ENCODE measurements at regions not wholly inside any gene's neighbourhood (a gene's known extent, or its start where the extent isn't known, plus 50 kb on each side); places are given as distances from the start of the nearest gene placed in this dataset.

DNA sequence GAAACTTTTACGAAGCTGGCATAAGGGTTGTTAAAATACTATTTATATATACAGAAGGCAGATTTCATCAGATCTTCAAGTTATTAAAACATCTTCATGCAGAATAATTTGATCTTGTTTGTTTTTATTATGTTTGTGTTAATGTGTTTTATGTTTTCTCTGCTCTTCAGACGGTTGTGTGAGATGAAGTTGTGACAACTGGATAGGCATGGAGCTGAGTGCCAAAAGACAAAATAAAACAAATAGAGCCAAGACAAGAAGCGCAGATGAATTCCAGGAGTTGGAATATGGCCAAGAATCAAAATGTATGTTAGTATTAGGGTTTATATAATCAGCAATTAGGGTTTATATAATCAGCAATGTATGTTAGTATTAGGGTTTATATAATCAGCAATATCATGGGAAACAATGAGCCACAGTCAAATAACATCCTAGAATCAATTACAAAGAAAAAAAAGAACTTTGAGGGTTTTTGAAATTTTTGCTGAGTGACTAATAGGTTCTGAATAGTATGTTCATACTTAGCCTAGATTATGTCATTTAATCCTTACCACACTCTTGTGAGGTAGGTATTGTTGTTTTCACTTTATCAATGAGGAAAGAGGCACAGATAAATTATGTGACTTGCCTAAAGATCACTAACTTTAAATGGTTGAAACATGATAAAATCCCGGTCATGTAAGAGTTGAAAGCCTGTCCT is 488.0 kb upstream of the STEAP1 start:
- H3K27me3 ChIP-seq: no peaks in the 10 kb centered on the region
- H3K4me1 ChIP-seq (replicated peaks in 1 of 2): no peaks in the 10 kb centered on the region
- H3K4me3 ChIP-seq: no peak overlapping the region
- no peak for TF ChIP-seq CTCF (IDR thresholded peaks at IDR 0.05)
- no peaks in the 10 kb centered on the region for H3K36me3 ChIP-seq (replicated peaks in 1 of 2)
- DNase-seq: no peak
- H3K27ac ChIP-seq: no peak overlapping the region
- WGBS, 4 donors: 72 to 76% (median 73%) methylated on average over 4 of the region's 4 CpGs
- H3K9me3 ChIP-seq (replicated peaks in 1 of 3): no peaks in the 10 kb centered on the region
- intact Hi-C loops (cut with DNase I): no loop called here

DNA sequence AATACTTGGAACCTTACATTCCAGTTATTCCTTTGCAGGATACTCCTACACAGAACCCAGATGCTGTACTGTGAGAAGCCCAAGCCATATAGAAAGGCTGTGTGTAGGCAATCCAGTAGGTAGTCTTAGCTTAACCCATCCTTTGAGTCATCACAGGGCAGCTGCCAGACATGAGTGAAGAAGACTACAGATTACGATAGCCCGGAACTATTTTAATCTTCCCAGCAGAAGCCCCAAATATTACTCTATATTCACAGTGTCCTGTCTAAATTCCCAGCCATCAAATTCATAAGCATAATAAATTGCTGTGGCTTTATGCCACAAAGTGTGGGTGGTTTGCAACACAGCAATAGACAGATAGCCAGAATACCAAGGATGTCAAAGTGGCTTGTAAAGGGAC is 474.1 kb upstream of the STEAP1 start:
- intact Hi-C loops (cut with DNase I): no loop called here
- Histone ChIP-seq H3K27ac (no peak overlapping the region), H3K4me1 (replicated peaks in 1 of 2) (no peaks in the 10 kb centered on the region), H3K27me3 (no peaks in the 10 kb centered on the region), H3K4me3 (no peak overlapping the region), H3K9me3 (replicated peaks in 1 of 3) (no peaks in the 10 kb centered on the region), H3K36me3 (replicated peaks in 1 of 2) (no peaks in the 10 kb centered on the region)
- 64 to 74% (median 72%) methylated on average over 2 of the region's 2 CpGs for WGBS, 4 donors
- DNase-seq: no peak
- no peak for TF ChIP-seq POLR2A (IDR thresholded peaks at IDR 0.05)
- TF ChIP-seq CTCF (IDR thresholded peaks at IDR 0.05): no peak

GRCh38 chr7:89681448-89681847 is 472.8 kb upstream of the STEAP1 start:
- WGBS, 4 donors: 20 to 37% (median 32%) methylated on average over 1 of the region's 1 CpG
- TF ChIP-seq POLR2A (IDR thresholded peaks at IDR 0.05) (no peak), CTCF (IDR thresholded peaks at IDR 0.05) (no peak)
- DNase-seq: no peak
- Histone ChIP-seq H3K4me1 (replicated peaks in 1 of 2) (no peaks in the 10 kb centered on the region), H3K36me3 (replicated peaks in 1 of 2) (no peaks in the 10 kb centered on the region), H3K9me3 (replicated peaks in 1 of 3) (no peaks in the 10 kb centered on the region), H3K27ac (no peak overlapping the region), H3K4me3 (no peak overlapping the region), H3K27me3 (no peaks in the 10 kb centered on the region)
- intact Hi-C loops (cut with DNase I): no loop called here

DNA sequence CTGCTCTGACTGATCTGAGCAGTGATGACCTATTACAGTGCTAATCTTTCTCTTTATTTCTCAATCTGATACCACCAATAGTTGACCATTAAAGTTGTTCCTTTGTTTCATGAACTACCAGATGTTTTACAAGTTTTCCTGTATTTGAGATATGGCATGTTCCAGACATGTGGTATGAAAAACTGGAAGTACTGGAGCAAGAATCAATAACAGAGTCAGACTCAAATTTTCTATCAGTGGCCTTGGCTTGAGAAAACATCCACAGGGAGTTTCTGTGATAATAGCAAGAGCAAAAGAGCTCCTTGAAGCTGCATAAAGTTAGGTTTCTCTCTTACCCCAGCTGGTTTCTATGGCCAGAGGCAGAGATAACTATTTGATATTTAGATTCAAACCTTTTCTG is 469.0 kb upstream of the STEAP1 start:
- no peak overlapping the region for H3K4me3 ChIP-seq
- intact Hi-C loops (cut with DNase I): no loop called here
- no peak overlapping the region for H3K27ac ChIP-seq

More for the DNA sequence above, 469.0 kb upstream of the STEAP1 start:
- no peak for TF ChIP-seq POLR2A (IDR thresholded peaks at IDR 0.05)
- no peak for TF ChIP-seq CTCF (IDR thresholded peaks at IDR 0.05)
- Histone ChIP-seq H3K4me1 (replicated peaks in 1 of 2) (no peaks in the 10 kb centered on the region), H3K9me3 (replicated peaks in 1 of 3) (no peaks in the 10 kb centered on the region), H3K36me3 (replicated peaks in 1 of 2) (no peaks in the 10 kb centered on the region), H3K27me3 (no peaks in the 10 kb centered on the region)
- DNase-seq: no peak
